Neural progenitor cell (in vitro differentiated cells): ENCODE measurements at regions not wholly inside any gene's neighbourhood (a gene's known extent, or its start where the extent isn't known, plus 50 kb on each side); places are given as distances from the start of the nearest gene placed in this dataset.

Experiments
- CTCF ChIP-seq: fragments of 200-600 bp; sonication (generic); IDR thresholded peaks from 2 replicates; pipeline ENCODE4 v1.5.1; 2017; ENCODE audit warnings: antibody characterized with exemption, mild to moderate bottlenecking
- EZH2phosphoT487 ChIP-seq: fragments of 200-600 bp; sonication (generic); IDR thresholded peaks from 2 replicates; pipeline ENCODE4 v1.6.1; 2017; ENCODE audit warnings: antibody characterized with exemption

GRCh38 chr3:77807312-77807711, 767.4 kb downstream of the ROBO2 start:
- TF ChIP-seq EZH2phosphoT487 (no peak), CTCF (no peak)
